GM18519 (cell line): ENCODE measurements at regions not wholly inside any gene's neighbourhood (a gene's known extent, or its start where the extent isn't known, plus 50 kb on each side); places are given as distances from the start of the nearest gene placed in this dataset.
"Not testable (repeated sequence)": the region's sequence is repeated elsewhere in the genome, so short reads cannot be mapped to it uniquely, and the experiment has no call there.

Experiments
- ATAC-seq: cut with Tn5 transposase; IDR thresholded peaks from one replicate; pipeline ENCODE4 v1.9.1; 2021; ENCODE audit warnings: mild to moderate bottlenecking, moderate library complexity; ENCODE audit not compliant: unreplicated experiment, low FRiP score

GRCh38 chr2:48043131-48043700 is 136.9 kb upstream of the FBXO11 start:
- ATAC-seq = no peak

DNA sequence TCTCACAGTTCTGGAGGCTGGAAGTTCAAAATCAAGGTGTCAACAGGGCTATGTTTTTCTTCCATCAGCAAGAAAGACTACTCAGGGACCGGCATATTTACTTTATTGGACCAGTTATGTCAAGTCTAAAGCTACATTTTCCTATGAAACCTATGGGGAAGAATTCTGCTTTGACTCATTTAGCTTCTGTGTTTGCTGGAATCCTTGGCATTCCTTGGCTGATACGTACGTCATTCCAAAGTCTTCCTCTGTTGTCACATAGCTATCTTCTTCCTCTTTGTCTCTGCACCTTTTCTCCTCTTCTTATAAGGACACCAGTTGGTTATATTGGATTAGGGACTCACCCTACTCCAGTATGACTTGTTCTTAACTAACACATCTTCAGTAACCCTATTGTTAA is 137.4 kb upstream of the FBXO11 start:
- no peak for ATAC-seq

- ATAC-seq = no peak
Observed at GRCh38 chr2:48045613-48046012, 139.3 kb upstream of the FBXO11 start.

- ATAC-seq = no peak
Observed at GRCh38 chr2:48048476-48049171, 142.3 kb upstream of the FBXO11 start.

DNA sequence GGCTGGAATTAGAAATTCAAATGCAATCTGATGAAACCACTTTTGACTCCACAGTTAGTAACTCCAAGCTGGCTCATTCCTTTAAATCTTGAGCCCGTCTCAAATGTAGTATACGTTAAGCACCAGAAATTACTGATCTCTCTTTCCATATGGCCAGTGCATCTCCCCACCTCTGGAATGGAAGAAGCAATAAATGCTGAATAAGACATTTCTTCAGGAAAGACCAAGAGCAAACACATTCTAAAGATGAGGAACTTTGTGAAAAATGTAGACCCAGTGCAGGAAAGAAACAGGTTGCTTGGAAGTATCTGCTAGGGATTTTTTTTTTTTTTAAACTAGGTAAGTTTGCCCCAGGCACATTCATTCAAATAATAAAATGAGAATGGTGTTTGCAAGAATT is 143.1 kb upstream of the FBXO11 start:
- no peak for ATAC-seq

DNA sequence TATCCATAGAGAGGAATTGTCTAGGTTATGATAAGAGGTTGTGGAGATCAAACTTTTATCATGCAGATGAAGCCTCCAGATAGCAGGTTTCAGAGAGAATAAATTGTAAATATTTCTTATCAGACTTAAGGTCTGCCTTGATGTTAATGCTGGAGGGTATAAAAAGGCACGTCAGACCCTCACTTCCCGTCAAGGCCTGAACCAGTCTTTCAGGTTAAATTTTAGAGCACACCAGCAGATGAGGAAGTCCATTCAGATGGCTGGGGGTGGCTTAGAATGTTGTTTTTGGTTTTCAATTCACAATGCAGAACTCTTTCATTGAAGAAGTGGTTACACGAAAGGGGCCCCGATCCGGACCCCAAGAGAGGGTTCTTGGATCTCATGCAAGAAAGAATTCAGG is 144.4 kb upstream of the FBXO11 start:
- ATAC-seq = no peak

DNA sequence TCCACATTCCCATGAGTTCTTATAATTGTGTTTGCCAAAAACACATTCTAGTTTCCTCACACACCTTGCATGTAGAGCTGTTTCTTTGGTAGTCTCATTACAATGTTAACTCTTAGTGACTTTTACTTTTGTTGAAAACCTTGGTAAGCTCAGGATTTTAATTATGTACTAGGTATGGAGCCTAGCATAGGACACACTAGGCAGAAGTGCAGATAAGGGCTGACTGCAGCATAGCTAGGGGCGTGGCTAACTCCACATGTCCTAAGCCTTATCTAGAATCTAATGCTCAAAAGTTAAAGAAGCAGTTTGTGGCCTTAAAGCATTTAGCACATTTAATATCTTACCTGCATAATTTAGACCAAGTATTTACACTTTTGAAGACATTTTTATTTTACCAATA is 153.7 kb upstream of the FBXO11 start:
- ATAC-seq = no peak

DNA sequence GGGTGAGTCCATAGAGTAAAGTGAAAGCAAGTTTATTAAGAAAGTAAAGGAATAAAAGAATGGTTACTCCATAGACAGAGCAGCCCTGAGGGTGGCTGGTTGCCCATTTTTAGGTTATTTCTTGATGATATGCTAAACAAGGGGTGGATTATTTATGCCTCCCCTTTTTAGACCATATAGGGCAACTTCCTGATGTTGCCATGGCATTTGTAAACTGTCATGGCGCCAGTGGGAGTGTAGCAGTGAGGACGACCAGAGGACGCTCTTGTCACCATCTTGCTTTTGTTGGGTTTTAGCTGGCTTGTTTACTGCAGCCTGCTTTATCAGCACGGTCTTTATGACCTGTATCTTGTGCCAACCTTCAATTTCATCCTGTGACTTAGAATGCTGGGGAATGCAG is 155.4 kb upstream of the FBXO11 start:
- ATAC-seq = not testable (repeated sequence)

DNA sequence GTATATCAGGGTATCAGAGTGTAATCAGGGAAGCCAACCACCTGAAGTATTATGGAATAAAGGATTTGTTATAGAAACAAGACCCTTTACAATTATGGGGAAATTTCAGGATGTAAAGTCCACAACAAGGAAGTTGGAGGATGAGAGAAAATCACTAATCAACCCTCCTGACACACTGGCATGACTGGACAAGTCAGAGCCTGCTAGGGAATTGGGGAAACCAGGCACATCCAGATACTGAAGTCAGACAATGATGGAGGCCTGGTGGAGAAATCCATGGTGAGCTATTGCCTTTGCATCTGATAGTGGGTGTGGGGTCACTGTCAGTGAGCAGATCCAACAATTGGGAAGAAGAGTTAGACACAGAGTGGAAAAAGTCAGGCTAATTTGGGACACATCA is 158.8 kb upstream of the FBXO11 start:
- no peak for ATAC-seq

DNA sequence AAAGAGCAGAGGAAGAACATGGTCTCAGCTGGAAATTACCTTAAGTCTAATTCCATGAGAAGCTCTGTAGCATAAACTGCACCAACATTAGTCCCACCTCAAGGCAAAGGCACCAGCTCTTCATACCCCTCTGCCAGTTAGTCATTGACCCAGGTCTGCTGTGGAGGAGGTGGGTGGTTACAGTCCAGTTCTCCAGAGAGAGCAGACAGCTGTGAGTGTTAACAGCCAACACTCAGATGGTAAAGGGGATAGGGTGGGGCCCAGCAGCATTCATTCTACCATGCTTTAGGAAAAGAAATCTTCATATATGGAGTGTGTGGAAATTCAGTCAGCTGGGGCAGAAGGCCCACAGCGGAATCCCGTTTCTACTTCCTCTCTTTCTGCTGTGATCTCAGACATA is 159.7 kb upstream of the FBXO11 start:
- ATAC-seq = no peak

DNA sequence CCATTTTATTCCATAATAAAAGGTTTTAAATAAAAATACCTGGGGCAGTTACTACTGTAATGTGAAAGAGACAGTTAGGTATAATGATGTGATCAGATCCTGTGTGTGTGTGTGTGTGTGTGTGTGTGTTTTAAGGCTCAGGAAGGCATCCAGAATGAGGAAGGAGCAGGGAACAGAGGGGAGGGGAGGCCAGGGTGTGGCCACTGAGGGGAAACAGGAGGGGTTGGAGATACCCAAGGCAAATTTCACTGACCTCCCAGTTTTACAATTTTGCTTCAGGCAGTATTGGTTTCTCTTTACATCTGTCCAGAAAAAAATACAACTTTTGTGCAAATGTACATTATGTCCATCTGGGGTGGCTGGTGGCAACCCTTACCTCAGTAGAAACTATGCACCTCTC is 163.5 kb upstream of the FBXO11 start:
- no peak for ATAC-seq

DNA sequence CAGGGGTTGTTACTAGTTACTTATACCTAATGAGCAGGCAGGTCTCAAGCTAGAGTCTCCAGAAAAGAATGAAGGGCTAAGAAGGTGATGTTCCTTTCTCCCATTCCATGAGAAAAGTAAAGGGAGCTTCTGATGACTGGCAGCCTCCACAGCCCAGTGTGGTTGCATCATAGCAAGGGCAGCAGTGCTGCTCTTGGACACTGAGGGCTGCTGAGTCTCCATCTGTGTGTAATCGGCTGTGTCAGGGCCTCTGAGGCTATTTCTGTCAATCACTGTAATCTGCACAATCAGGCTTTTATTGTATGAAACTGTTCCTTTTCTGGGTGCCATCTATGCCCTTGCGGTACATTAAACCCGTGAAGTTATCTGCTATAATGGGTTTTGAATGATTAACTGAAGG is 164.1 kb upstream of the FBXO11 start:
- no peak for ATAC-seq

DNA sequence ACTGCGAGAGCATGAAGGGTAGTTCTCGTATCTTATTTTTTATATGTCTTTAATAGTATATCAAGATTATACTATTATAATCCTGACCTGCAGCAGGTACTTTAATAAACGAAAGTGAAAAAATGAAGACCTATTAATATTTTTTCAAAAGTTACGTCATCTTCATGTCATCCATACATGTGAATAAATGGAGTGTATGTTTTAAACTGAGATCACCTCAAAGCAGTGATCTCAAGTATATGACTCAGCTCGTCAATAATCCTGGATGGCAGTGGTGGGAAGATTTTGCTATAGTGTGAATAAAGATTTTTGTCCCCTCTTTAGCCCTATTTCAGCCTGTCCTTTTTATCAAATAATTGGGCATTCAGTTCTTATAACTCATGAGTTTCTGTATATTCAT is 166.3 kb upstream of the FBXO11 start:
- ATAC-seq = no peak

GRCh38 chr2:48075631-48076030 is 169.3 kb upstream of the FBXO11 start:
- no peak for ATAC-seq

DNA sequence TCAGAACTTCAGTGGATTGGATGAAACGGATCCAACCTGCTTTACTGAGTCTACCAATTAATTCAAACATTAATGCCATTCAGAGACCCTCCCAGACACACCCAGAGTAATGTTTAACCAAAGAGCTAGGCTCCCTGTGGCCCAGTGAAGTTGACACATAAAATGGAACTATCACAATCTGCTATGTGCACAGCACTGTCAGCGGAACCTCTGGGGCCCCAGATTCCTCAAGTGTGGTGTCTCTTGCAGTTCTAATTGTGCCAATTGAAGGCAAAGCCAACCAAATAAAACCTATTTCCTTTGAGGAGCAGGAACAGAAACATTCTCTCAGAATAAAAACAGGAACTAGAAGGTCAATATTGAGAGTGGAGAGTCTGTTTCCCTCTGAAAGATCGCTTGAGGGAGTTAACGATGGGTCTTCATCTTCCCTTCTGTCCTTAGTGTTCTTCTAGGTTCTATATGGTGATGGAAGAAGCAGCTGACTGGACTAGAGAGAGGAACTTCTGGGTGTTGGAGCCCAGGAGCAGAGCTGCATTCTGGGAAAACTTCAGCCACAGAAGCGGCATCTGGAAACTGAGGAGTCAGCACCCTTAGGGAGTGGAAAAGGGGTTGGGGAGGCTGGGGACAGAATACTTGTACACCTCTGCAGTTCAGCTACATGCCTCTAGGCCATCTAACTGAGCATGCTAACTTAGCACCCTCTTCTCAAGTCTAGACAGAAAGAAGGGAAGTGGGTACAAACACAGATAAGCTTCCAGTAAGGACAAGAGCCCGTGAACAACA is 174.4 kb upstream of the FBXO11 start:
- no peak for ATAC-seq

DNA sequence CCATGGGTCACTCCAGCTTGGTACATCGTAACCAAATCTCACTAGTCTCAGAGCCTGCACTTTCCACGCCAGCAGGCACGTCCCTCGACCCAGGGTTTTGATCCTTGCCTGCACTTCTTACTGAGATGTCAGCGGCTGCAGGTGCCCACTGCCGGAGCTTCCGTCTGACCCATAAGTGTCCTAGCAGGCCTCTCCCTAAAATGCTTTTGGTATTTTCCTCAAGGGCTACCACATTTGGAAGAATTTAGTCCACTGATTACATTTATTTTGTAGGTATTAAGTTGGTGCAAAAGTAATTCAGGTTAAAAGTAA is 175.0 kb upstream of the FBXO11 start:
- ATAC-seq = no peak

DNA sequence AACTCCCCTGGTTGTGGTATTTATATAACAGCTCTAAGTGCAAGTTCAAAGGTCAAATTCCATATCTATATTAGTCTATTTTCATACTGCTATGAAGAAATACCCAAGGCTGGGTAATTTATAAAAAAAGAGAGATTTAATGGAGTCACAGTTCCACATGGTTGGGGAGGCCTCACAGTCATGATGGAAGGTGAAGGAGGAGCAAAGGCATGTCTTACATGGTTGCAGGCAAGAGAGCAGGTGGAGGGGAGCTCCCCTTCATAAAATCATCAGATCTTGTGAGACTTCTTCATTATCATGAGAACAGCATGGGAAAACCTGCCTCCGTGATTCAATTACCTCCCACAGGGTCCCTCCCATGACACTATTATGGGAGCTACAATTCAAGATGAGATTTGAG is 179.6 kb upstream of the FBXO11 start:
- no peak for ATAC-seq

GRCh38 chr2:48088994-48089393 is 182.7 kb upstream of the FBXO11 start:
- ATAC-seq = no peak

DNA sequence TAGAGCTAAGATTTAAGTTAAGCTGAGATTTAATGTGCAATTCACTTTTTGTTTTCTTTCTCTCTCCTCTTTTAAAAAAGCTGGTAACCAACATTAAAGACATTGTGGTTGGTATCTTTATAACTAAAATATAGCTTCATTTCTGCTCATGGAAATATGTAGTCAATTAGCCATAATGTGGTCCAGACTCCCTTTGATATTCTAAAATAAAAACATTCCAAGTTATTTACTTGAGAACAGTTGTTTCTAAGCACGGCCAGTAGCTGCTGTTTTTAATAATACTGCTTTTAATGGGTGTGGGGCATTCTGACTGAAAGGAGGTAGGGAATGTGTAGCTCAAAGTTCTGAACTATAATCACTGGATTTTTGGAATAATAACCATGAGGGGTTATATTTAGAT is 183.3 kb upstream of the FBXO11 start:
- ATAC-seq = no peak

DNA sequence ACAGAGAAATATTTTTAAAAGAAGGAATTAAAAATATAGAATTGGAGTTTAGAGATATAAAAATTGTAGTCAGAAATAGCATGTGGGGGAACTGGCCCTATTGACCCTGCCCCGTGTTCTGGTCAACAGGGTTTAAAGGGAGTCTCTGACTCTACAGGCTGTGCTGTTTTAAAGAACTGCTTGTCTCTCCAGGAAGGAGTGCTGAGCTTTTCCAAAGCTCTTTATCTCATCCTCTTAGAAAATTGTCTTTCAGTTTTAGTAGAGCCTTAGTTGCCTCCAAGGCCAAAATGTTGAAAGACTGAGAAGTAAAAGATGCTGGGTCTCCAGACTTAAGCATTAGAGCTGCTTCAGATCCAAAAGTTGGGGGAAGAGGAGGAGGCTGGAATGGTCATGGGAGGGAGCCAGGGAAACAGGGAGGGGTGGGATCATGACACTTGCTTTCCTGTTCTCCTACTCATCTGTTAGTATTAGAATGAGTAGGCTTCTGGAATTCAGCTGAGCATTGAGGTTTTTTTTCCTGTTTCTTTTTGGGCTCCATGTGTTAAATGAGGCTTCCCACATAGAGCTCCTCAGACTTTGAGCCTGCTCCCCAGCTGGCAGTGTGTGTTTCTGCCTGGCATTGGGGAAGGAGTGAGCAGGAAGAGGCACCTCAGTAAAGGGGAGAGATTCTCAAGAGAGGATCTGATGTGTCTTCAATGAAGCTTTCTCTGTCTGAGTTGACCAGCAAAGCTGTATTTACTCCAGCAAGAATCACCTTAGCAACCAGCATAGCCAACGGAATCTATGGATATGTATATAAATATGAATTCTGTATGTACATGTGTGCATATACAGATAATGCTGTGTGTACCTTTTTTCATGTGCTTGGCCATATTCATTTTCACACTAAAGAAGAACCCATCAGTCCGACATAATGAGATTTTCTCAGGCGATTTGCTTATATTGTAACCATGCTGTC is 186.8 kb upstream of the FBXO11 start:
- no peak for ATAC-seq

- not testable (repeated sequence) for ATAC-seq
Observed at GRCh38 chr2:48096765-48097164, 190.5 kb upstream of the FBXO11 start.
